ENCODE measurements at regions not wholly inside any gene's neighbourhood (a gene's known extent, or its start where the extent isn't known, plus 50 kb on each side); places are given as distances from the start of the nearest gene placed in this dataset.

DNA sequence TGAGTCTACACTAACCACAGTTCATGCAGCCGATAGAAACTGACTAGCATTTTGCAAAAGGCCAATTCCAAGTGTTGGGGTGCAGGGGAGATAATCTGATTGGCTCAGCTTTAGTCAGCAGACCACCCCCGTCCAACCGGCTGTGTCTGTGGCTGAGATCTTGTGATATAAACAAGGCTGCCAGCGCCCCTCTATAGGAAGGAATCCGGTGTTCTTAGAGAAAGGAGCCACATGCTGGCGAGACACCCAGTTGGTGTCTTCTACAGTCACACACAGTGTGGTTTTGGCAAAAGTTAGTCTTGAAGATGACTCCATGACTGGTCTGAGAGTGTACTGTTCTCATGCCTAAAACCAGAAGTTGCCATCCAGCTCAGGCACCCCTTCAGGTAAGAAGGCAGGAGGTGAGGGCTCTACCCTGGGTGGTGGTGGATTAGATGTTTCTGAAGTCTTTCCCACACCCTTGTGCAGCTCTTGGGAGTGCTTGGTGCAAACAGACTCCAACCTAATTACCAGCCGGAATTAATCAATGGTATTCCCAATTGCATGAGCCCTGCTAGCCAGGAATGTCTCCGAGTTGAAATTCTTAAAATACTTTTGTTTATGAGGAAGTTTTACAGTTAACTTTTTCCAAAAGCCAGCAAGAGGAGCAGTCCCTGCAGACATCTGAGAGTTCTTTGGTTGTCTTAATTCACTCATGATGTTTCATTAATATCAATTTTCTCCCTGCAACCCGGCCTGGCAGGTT is 172.3 kb upstream of the IRX6 start:
- FAIRE-seq, result no peak
- no peak for DNase-seq (ENCODE audit: insufficient read length, low spot score)

DNA sequence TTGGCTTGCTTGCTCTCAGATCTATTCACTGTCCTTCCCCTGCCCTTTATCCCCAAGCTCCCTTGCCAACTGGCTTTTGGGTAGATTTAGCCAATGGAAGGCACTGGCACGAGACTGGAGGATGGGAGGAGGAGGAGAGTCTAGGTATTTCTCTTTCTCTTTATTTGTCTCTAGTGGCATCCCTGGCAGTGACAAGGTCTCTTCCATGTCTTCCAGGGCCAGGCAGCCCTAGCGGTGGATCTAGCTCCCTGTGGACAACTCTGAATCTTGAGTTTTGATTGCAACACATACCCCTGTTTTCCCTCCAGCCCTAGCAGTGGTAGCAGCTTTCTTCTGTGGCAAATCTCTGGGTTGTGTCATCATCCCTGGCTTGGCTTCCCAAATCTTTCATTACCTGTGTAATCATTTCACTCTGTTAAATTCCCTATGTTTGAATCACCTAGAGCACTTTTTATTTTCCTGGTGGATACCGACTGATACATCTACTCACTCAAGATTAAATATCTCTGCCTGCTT is 171.1 kb upstream of the IRX6 start:
- no peak for FAIRE-seq
- DNase-seq (ENCODE audit: insufficient read length, low spot score), result no peak

DNA sequence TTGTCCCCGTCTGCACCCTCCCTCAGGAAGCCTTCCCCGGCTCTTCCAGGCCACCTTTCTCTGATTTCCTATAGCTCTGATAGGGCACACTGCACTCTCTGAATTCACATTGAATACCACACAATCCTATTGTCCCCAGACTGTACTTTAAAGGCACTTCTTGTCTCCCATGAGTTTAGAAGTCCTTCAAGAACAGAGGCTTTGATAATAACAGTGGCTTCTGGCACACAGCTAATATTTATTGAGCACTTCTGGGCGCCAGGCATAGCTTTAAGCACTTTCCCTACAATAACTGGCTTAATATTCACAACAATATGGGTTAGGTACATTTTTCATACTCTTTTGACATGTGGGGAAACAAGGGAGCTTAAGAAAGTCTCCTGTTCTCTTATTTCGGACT is 169.7 kb upstream of the IRX6 start:
- FAIRE-seq (no peak), DNase-seq (ENCODE audit: insufficient read length, low spot score) (no peak)

DNA sequence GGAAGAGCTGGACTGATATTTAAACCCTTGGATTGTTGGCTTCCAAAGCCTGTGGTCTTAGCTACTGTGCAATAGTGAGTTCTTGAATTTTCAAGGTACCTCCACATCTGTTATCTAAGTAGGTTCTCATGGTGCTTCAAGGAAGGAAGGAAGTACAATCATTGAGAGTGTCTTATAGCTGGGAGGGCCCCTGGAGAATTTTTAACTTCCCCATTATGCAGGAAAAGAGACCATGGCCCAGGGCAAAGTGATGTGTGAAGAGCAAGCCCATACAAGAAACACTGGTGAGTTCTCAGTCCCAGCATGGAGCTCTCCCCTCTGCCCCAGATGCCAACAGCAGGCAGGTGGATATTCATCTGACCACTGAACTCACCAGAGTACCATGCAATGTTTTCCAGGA is 169.0 kb upstream of the IRX6 start:
- no peak for DNase-seq (ENCODE audit: insufficient read length, low spot score)
- FAIRE-seq, result no peak

DNA sequence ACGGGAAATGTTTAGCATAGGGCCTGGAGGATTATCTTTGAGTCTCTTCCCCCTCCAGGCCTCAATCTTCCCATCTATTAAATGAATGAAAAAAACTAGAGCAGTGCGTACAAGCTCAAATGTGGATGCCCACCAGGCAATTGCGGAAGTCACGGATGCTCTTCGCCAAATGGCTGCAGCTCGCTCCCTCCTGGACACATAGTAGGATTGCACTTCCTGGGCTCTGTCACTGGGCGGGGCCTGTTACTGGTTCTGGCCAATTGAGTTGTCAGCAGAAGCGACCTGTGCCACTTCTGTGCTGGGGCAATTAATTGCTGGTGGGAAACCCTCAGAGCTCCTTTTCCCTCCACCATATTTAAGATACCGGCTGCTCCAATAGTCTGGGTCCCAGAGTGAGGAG is 168.2 kb upstream of the IRX6 start:
- no peak for FAIRE-seq
- no peak for DNase-seq (ENCODE audit: insufficient read length, low spot score)

DNA sequence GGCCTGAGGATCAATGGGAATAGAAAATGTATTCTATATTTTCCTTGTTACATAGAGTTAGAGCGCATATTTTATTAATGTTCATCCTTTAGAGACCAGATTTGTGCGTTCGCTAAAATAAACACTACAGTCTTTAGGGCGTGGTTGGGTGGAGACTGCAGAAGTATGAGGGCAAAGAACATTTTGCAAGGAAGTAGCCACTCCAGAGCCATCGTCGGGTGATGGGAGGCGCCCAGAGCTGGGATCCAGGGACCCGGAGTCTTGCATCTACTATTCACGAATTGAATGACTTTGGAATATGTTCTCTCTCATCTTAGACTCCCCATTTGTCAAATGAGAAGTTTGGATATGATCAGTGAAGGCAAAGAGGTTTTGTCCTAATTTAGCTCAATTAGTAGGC is 154.2 kb upstream of the IRX6 start:
- FAIRE-seq (no peak), DNase-seq (ENCODE audit: insufficient read length, low spot score) (no peak)

- no peak for FAIRE-seq
- DNase-seq (ENCODE audit: insufficient read length, low spot score), result no peak
These were observed 152.8 kb upstream of the IRX6 start for GRCh38 chr16:55171241-55171640.

GRCh38 chr16:55175389-55175788 is 148.6 kb upstream of the IRX6 start:
- FAIRE-seq (no peak), DNase-seq (ENCODE audit: insufficient read length, low spot score) (no peak)

DNA sequence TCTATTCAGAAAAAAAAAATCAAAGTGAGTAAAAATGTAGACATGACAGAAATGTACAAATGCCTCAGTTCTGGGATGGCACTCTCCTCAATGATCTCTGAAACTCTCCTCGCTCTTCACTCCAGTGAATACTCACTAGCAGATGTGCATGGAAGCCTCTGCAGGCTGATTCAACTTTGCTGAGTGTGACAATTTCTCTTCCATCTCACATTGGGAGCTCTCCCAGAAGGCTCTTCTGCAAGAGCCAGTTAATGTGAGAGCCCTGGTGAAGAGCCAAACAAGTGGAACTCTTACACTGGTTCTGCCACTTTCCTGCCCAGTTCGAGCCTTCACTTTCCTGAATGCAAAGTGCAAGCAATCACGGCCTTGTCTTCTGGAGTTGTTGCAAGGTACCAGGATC is 147.1 kb upstream of the IRX6 start:
- no peak for DNase-seq (ENCODE audit: insufficient read length, low spot score)
- FAIRE-seq, result no peak

DNA sequence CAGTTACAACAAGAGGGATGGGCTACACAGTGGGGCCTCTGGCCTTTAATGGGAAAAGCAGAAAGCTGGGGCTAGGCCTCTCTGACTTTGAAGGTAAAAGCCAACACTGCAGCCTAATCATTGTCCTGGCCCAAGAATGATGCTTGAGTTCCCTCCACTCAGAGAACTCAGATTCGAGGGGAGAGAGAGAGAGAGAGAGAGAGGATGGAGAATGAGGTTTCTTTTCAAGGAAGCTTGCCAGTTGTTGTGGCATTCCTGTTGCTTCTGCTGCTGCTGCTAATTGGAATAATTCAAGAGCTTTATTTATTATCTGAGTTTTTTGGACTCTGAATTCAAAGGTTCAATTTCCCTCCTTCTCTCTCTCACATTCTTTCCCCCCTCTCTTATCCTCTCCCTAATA is 144.6 kb upstream of the IRX6 start:
- no peak for FAIRE-seq
- DNase-seq (ENCODE audit: insufficient read length, low spot score), result no peak

DNA sequence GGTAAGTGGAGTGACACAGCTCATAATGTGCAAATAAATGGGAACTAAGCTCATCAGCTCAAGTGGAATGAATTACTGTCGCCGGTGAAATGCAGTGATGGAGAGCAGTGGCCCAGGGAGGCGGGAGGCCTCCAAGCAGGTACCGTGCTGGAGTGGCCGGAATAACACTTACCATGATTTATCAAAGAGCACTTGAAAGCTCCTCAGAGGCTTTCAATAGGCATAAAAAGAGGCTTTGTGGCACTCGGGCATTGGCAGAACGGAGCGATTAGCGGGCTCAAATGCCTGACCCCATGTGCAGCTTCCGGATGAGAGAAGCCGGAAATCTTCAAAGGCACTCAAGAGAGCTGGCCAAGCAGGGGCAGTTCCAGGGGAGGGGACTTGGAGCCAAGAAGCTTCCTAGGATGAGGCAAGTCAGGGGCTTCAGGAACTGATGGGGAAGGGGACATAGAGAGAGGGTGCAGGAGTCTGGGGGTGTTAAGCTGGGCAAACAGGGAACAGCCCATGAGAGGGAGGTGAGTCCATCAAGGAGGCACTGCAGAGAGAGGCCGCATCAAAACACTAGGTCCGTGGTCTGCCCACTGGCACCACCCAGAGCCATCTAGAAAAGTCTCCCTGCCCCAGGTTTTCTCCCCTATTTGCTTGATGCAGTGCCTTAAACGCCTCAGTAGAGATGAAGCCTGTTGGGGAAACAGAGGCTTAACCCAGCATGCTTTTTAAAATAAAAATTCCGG is 144.0 kb upstream of the IRX6 start:
- DNase-seq (ENCODE audit: insufficient read length, low spot score) (no peak), FAIRE-seq (no peak)

GRCh38 chr16:55184052-55184451 is 140.0 kb upstream of the IRX6 start:
- no peak for FAIRE-seq
- no peak for DNase-seq (ENCODE audit: insufficient read length, low spot score)

DNA sequence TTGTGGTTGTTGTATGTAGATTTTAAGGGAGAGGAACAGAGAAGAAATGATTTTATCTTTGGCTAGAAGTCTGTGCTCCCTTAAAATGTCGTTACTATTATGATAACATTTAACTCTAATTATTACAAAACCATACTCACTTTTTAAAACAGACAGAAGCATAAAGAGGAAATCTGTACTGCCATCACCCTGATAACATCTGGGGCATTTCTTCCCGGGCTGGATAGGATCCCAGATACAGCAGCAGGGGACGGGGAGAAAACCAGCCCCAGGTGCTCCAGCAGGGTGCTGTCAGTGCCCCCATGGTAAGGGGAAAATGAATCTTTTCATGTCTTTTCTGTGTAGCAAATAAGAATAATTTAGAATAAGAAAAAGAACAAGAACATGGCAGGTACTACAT is 139.4 kb upstream of the IRX6 start:
- DNase-seq (ENCODE audit: insufficient read length, low spot score) (no peak), FAIRE-seq (no peak)

- FAIRE-seq (no peak), DNase-seq (ENCODE audit: insufficient read length, low spot score) (no peak)
These were observed 134.8 kb upstream of the IRX6 start for GRCh38 chr16:55189224-55189623.

DNA sequence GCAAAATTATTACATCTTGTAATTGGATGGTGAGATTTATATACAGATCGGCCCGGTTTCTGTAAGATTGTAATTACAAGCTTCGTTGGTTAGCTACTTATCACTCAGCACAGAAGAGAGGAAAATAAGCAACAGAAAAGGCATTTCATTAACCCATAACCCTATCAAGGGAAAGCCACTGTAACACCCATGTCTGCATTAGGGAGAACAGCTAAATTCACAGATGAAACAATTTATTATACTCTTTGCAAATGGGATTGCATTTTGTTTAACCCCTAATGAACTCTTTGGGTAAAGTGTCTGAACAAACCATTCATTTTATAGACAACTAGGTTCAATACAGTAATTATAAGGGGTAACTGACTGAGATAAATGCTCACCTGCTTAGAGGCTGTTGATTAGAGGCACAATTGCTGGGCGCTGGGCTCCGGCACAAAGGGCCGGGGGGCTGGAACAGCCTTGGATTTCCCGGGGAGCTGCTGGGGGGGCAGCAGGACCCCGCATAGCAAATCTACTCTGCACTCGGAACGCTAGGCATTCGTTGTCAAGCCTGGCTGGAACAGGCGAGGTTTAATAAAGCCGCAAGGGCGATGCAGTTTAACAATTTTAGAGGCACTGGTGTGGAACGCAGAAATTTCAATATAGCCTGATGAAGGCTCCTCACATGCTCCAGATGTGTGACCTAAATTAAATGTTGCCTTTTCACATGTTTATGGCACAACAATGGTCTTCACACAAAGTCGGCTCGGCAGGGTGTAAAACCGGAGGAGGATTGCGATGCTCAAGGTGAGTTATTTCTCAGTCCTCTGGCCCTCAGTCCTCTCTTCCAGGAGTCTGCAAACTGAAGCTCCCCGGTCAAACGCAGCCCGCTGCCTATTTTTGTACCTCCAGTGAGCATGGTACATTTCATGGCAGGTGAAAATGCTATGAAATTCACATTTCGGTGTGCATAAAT is 134.0 kb upstream of the IRX6 start:
- FAIRE-seq (no peak), DNase-seq (ENCODE audit: insufficient read length, low spot score) (no peak)

- DNase-seq (ENCODE audit: insufficient read length, low spot score) (no peak), FAIRE-seq (no peak)
These were observed 131.3 kb upstream of the IRX6 start for GRCh38 chr16:55192734-55193133.

DNA sequence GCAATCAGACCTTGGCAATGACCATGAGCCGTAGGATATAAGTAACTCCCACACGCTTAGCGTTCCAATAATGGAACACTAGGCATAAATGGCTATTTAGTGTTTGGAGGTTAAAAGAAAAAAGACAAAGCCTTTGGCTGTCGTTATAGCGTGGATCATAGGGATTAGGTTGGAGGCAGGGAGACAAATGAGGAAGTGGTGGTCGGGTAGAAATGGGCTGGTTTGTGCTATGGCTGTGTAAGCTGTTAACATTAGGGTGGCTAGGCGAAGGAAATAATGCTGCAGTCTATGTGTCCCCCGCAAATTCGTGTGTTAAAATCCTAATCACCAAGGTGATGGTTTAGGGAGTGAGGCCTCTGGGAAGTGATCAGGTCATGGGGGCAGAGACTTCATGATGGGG is 120.4 kb upstream of the IRX6 start:
- FAIRE-seq, result no peak
- DNase-seq (ENCODE audit: insufficient read length, low spot score), result no peak

- FAIRE-seq (no peak), DNase-seq (ENCODE audit: insufficient read length, low spot score) (no peak)
These were observed 119.9 kb upstream of the IRX6 start for GRCh38 chr16:55204069-55204468.

- no peak for DNase-seq (ENCODE audit: insufficient read length, low spot score)
- no peak for FAIRE-seq
These were observed 119.1 kb upstream of the IRX6 start for GRCh38 chr16:55204923-55205322.

DNA sequence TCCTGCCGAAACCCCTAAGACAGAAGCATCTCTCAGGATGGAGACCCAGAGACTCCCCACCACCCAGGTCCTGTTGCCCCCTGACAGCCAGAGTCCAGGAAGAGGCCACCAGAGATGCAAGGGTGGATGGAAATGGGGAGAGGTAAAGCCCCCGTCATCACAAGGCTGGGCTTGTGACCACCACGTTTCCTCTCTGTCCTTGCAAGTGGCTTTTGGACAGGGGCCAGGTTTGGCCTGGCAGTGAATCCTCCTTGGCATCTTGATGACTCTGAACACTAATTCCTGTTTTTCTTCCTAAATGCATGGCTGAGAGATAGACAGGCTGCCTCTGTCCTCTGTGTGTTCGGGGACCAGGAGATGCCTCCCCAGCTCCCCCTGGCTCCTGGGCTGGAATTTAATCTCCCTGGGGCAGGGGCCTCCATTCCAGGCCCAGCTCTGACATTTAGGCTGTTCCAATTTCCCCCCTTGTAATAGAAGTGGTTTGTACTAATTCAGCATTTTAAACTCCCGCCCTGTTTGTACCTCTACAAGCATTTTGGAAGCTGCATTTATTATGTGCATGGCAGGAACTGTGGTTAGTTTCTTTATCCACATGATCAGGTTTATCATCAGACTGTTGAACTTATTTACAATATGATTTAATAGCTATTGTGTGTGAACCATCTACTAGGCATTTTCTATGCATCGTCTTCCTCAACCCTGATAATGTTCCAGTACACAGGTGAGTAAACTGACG is 116.1 kb upstream of the IRX6 start:
- FAIRE-seq (no peak), DNase-seq (ENCODE audit: insufficient read length, low spot score) (no peak)

- DNase-seq (ENCODE audit: insufficient read length, low spot score) (no peak), FAIRE-seq (no peak)
These were observed 114.4 kb upstream of the IRX6 start for GRCh38 chr16:55209626-55210025.

Data from GM19239 (cell line).